Panc1 (cell line): ENCODE measurements at regions not wholly inside any gene's neighbourhood (a gene's known extent, or its start where the extent isn't known, plus 50 kb on each side); places are given as distances from the start of the nearest gene placed in this dataset. TPM values are rescaled to one million over a fixed set of nuclear protein-coding genes. Genes with fewer than 3 reads are reported as not detected.

Experiments
- ATAC-seq: fragments of 200-7000 bp; cut with Tn5 transposase; 2 replicates; pipeline ENCODE4 v1.9.1; 2020; ENCODE audit warnings: mild to moderate bottlenecking, moderate library complexity
- BruUV-seq: library from RNA; stranded (reverse); fragments of 400-500 nt; replicated peaks from 2 replicates; lab custom pipeline; 2021; lab: Mats Ljungman, UMichigan
- CTCF ChIA-PET: fragments of 300-600 bp; sonication (Branson Sonifier 250); formaldehyde crosslinking; loops from one replicate; lab custom pipeline; 2022; ENCODE audit warnings: antibody characterized with exemption; lab: Charles Lee
- POLR2A ChIA-PET: fragments of 300-600 bp; sonication (Branson Sonifier 250); formaldehyde crosslinking; loops from one replicate; lab custom pipeline; 2022; ENCODE audit warnings: antibody characterized with exemption; lab: Charles Lee
- DNase-seq: peaks from one replicate; pipeline ENCODE4 v3.0.0-alpha.2; 2010; ENCODE audit warnings: low read depth, low spot score
- H3K27ac ChIP-seq: 2 replicates; pipeline ENCODE4 v1.5.1; 2011; ENCODE audit warnings: mild to moderate bottlenecking, low read length, inconsistent platforms
- H3K27me3 ChIP-seq: fragments of 200-500 bp; sonication (Bioruptor generic); 2 replicates; pipeline ENCODE4 v1.6.0; 2014; ENCODE audit warnings: low read length, inconsistent platforms; ENCODE audit not compliant: control insufficient read depth, insufficient read depth
- H3K36me3 ChIP-seq: fragments of 200-500 bp; sonication (Bioruptor generic); 2 replicates; pipeline ENCODE4 v1.5.1; 2014; ENCODE audit warnings: inconsistent platforms, mild to moderate bottlenecking, low read length, moderate library complexity; ENCODE audit not compliant: control insufficient read depth, insufficient read depth
- H3K4me1 ChIP-seq: 2 replicates; pipeline ENCODE4 v1.5.1; 2011; ENCODE audit warnings: inconsistent platforms, mild to moderate bottlenecking, low read length, moderate library complexity; ENCODE audit not compliant: control insufficient read depth, insufficient read depth
- H3K4me3 ChIP-seq, 2 experiments: 2 replicates each; pipeline ENCODE4 v1.5.1; 2011 to 2012; ENCODE audit warnings: low read depth in 2 of 2, low read length in 2 of 2, mild to moderate bottlenecking in 2 of 2, inconsistent platforms in 1 of 2, moderate library complexity in 1 of 2
- H3K9me3 ChIP-seq: fragments of 200-500 bp; sonication (Bioruptor generic); 2 replicates; pipeline ENCODE4 v1.5.1; 2014; ENCODE audit warnings: low read depth, mild to moderate bottlenecking, inconsistent platforms, low read length, moderate library complexity; ENCODE audit not compliant: control insufficient read depth, insufficient read depth
- CTCF ChIP-seq: fragments of 450-650 bp; IDR thresholded peaks from 2 replicates; pipeline ENCODE4 v1.5.1; 2017; ENCODE audit warnings: mild to moderate bottlenecking
- POLR2AphosphoS5 ChIP-seq: IDR thresholded peaks from 2 replicates; pipeline ENCODE4 v1.6.1; 2012; ENCODE audit warnings: mild to moderate bottlenecking, low read depth, low read length, moderate library complexity
- REST ChIP-seq, 2 experiments: IDR thresholded peaks; 2 replicates each; pipeline ENCODE4 v1.6.1; 2011 to 2012; ENCODE audit warnings: low read depth in 2 of 2, control low read depth in 1 of 2, low read length in 1 of 2, mild to moderate bottlenecking in 1 of 2, moderate library complexity in 1 of 2; ENCODE audit not compliant: insufficient read depth in 1 of 2
- SIN3A ChIP-seq: IDR thresholded peaks from 2 replicates; pipeline ENCODE4 v1.6.1; 2012; ENCODE audit warnings: low read depth, mild to moderate bottlenecking, low read length, moderate library complexity, borderline replicate concordance; ENCODE audit not compliant: insufficient read depth
- TCF7L2 ChIP-seq: IDR thresholded peaks from 2 replicates; pipeline ENCODE4 v1.6.1; 2011; ENCODE audit warnings: mild to moderate bottlenecking, low read depth, low read length, inconsistent platforms
- in situ Hi-C: cut with HindIII; loops from 2 replicates; pipeline ENCODE4 v1.10.0; 2016; ENCODE audit warnings: low sequenced_read_pairs, low pct_unique_long_range_greater_than_20kb
- intact Hi-C: fragments of 100-400 bp; cut with micrococcal nuclease; formaldehyde crosslinking; loops from one replicate; pipeline ENCODE4 v1.10.0; 2022; ENCODE audit not compliant: unreplicated experiment
- microRNA-seq: library from miRNA; unstranded; fragments of <30 nt; microRNA quantifications from one replicate; pipeline ENCODE4 v1.1.0, GENCODE V29; 2020; ENCODE audit not compliant: unreplicated experiment

- Histone ChIP-seq H3K4me3 (no peak overlapping the region), H3K36me3 (no peaks in the 10 kb centered on the region), H3K9me3 (no peaks in the 10 kb centered on the region), H3K4me1 (no peaks in the 10 kb centered on the region; the same call in 1 of the 2 replicates), H3K27ac (no peak overlapping the region), H3K27me3 (no peaks in the 10 kb centered on the region)
- ChIA-PET POLR2A (no interaction called here), CTCF (no interaction called here)
- no peak for ATAC-seq
- no TSS peak for BruUV-seq
- TF ChIP-seq SIN3A, result no peak
- DNase-seq, result no peak
- in situ Hi-C loops, result no loop called here
- intact Hi-C loops, result no loop called here
These were observed 58.2 kb upstream of the ITGA4 start for GRCh38 chr2:181399027-181399426.

GRCh38 chr2:181404472-181404871 is 52.7 kb upstream of the ITGA4 start:
- DNase-seq (no peak), ATAC-seq (no peak)
- no TSS peak for BruUV-seq
- CTCF ChIA-PET, result no interaction called here
- Histone ChIP-seq H3K27ac (no peak overlapping the region), H3K4me3 (no peak overlapping the region), H3K4me1 (no peaks in the 10 kb centered on the region), H3K36me3 (no peaks in the 10 kb centered on the region), H3K9me3 (no peaks in the 10 kb centered on the region), H3K27me3 (no peaks in the 10 kb centered on the region)
- POLR2A ChIA-PET, result no interaction called here
- in situ Hi-C loops (no loop called here), intact Hi-C loops (no loop called here)
- TF ChIP-seq CTCF (no peak), TCF7L2 (no peak), SIN3A (no peak)

- no peak for TF ChIP-seq TCF7L2
- no peak for TF ChIP-seq CTCF
- TF ChIP-seq POLR2AphosphoS5, result no peak
- no peak for TF ChIP-seq REST (IDR thresholded peaks at IDR 0.05; ENCODE audit: insufficient read depth in 1 of 2, low read depth in 2 of 2, low read length in 1 of 2)
- TF ChIP-seq SIN3A, result no peak
- Histone ChIP-seq H3K4me3 (no peak overlapping the region), H3K36me3 (no peaks in the 10 kb centered on the region), H3K27ac (no peak overlapping the region), H3K4me1 (no peaks in the 10 kb centered on the region), H3K9me3 (no peaks in the 10 kb centered on the region), H3K27me3 (no peaks in the 10 kb centered on the region)
- BruUV-seq, result no TSS peak
- ChIA-PET POLR2A (no interaction called here), CTCF (no interaction called here)
- no peak for DNase-seq
- intact Hi-C loops, result no loop called here
- no peak for ATAC-seq
- in situ Hi-C loops, result no loop called here
These were observed 50.0 kb upstream of the ITGA4 start for GRCh38 chr2:181407171-181407570.

Small RNAs in the stretch of these regions (microRNA-seq; reads per million reads assigned to microRNA genes)
- gene MIR4437, result not detected
